ENCODE measurements at regions not wholly inside any gene's neighbourhood (a gene's known extent, or its start where the extent isn't known, plus 50 kb on each side); places are given as distances from the start of the nearest gene placed in this dataset.

DNA sequence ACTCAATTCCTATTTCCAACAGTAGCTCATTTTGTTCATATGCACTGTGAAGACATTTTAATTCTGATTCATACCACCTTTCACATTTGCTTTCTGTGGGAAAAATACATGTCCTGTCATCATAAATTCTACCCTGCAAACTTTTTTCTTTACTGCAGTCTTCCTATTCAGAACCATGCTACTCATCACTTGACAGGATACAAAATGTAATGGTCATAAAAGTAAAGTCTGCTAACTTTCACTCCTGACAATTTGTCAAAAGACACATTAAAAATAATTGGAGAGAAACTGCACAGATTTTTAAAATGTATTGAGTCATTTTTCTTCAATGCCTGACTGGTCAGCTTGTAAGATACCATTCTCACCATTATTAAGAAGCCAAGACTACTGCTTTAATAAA, 1817.1 kb downstream of the BRINP3 start:
- H3K27me3 ChIP-seq (ENCODE audit: low read depth, low read length) = no peaks in the 10 kb centered on the region
- H3K79me2 ChIP-seq (ENCODE audit: low read length) = no peaks in the 10 kb centered on the region
- H4K20me1 ChIP-seq (ENCODE audit: insufficient read depth, low read length) = no peaks in the 10 kb centered on the region
- H3K4me1 ChIP-seq (ENCODE audit: low read length) = peaks cover 8% of the 10 kb centered on the region
- H3K4me2 ChIP-seq (ENCODE audit: low read length) = no peak overlapping the region
- no peak overlapping the region for H3K4me3 ChIP-seq (ENCODE audit: low read length)
- no peak overlapping the region for H2AFZ ChIP-seq (ENCODE audit: low read depth, low read length)
- no peaks in the 10 kb centered on the region for H3K9me3 ChIP-seq (ENCODE audit: insufficient read depth, low read length)
- H3K27ac ChIP-seq (ENCODE audit: low read length) = no peak overlapping the region
- no peak for TF ChIP-seq EZH2phosphoT487 (IDR thresholded peaks at IDR 0.05; ENCODE audit: low read depth)
- TF ChIP-seq, protein P1, sequence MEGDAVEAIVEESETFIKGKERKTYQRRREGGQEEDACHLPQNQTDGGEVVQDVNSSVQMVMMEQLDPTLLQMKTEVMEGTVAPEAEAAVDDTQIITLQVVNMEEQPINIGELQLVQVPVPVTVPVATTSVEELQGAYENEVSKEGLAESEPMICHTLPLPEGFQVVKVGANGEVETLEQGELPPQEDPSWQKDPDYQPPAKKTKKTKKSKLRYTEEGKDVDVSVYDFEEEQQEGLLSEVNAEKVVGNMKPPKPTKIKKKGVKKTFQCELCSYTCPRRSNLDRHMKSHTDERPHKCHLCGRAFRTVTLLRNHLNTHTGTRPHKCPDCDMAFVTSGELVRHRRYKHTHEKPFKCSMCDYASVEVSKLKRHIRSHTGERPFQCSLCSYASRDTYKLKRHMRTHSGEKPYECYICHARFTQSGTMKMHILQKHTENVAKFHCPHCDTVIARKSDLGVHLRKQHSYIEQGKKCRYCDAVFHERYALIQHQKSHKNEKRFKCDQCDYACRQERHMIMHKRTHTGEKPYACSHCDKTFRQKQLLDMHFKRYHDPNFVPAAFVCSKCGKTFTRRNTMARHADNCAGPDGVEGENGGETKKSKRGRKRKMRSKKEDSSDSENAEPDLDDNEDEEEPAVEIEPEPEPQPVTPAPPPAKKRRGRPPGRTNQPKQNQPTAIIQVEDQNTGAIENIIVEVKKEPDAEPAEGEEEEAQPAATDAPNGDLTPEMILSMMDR (IDR thresholded peaks at IDR 0.05; ENCODE audit: low read depth, low read length) = no peak
- H3K36me3 ChIP-seq (replicated peaks; ENCODE audit: low read depth, low read length) = no peaks in the 10 kb centered on the region
- H3K9ac ChIP-seq (ENCODE audit: low read length) = no peak overlapping the region

DNA sequence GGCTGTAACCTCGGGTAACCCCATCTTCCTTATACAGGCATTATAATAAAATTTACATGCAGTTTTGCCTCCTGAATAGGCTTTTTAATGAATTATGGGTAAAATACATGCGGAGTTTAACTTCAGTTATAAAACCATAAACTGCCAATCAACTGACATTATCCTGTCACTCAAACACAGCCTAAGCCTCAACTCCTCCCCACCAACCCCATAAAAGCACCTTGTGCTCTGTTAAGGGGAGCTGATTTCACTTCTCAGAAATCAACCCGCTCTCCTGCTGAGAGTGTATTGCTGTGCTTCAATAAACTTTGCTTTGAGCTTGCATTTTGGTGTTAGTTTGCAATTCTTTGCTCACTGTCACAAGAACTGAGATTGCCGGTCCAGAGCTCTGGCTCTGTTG, 1812.2 kb downstream of the BRINP3 start:
- TF ChIP-seq, protein P1 (IDR thresholded peaks at IDR 0.05; ENCODE audit: low read depth, low read length) = no peak
- no peak for TF ChIP-seq EZH2phosphoT487 (IDR thresholded peaks at IDR 0.05; ENCODE audit: low read depth)

DNA sequence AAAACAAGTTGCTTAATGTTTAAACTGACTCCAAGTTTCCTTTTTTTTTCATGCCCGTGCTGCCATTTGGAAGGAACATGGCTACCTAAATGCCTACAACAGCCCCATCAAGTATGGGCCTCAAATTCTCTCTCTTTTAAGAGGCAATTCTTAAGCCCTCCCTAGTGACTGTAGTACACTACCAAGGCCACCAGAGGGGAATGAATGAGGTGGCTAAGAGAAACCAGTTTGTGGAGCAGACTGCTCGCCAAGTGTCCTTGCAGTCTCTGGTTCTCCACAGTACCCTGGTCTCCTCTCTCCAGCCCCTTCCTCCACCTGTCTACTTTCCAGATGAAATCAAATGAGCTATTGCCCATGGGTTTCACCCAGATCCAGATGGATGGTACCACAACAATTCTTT, 1809.6 kb downstream of the BRINP3 start:
- Histone ChIP-seq H2AFZ (ENCODE audit: low read depth, low read length) (no peak overlapping the region), H4K20me1 (ENCODE audit: insufficient read depth, low read length) (no peaks in the 10 kb centered on the region), H3K4me3 (ENCODE audit: low read length) (no peak overlapping the region), H3K9me3 (ENCODE audit: insufficient read depth, low read length) (no peaks in the 10 kb centered on the region), H3K27me3 (ENCODE audit: low read depth, low read length) (no peaks in the 10 kb centered on the region), H3K4me2 (ENCODE audit: low read length) (no peak overlapping the region), H3K27ac (ENCODE audit: low read length) (no peak overlapping the region), H3K79me2 (ENCODE audit: low read length) (no peaks in the 10 kb centered on the region), H3K4me1 (ENCODE audit: low read length) (peaks cover 18% of the 10 kb centered on the region), H3K36me3 (replicated peaks; ENCODE audit: low read depth, low read length) (no peaks in the 10 kb centered on the region), H3K9ac (ENCODE audit: low read length) (no peak overlapping the region)
- TF ChIP-seq, protein P1 (IDR thresholded peaks at IDR 0.05; ENCODE audit: low read depth, low read length) = no peak
- TF ChIP-seq EZH2phosphoT487 (IDR thresholded peaks at IDR 0.05; ENCODE audit: low read depth) = no peak

More for the DNA sequence above, 1812.2 kb downstream of the BRINP3 start:
- peak overlapping the region; percentile 69 for H3K27ac ChIP-seq (ENCODE audit: low read length)
- no peaks in the 10 kb centered on the region for H3K36me3 ChIP-seq (replicated peaks; ENCODE audit: low read depth, low read length)
- no peaks in the 10 kb centered on the region for H4K20me1 ChIP-seq (ENCODE audit: insufficient read depth, low read length)
- peaks cover 18% of the 10 kb centered on the region for H3K4me1 ChIP-seq (ENCODE audit: low read length)
- H3K79me2 ChIP-seq (ENCODE audit: low read length) = no peaks in the 10 kb centered on the region
- H3K4me2 ChIP-seq (ENCODE audit: low read length) = peak overlapping the region; percentile 52
- no peaks in the 10 kb centered on the region for H3K9me3 ChIP-seq (ENCODE audit: insufficient read depth, low read length)
- no peaks in the 10 kb centered on the region for H3K27me3 ChIP-seq (ENCODE audit: low read depth, low read length)
- H3K4me3 ChIP-seq (ENCODE audit: low read length) = peak overlapping the region; percentile 49
- H2AFZ ChIP-seq (ENCODE audit: low read depth, low read length) = peak overlapping the region; percentile 55
- 0 out of 2 replicates have a peak overlapping the region, but pooled peaks have one; percentile 1 for H3K9ac ChIP-seq (ENCODE audit: low read length)

DNA sequence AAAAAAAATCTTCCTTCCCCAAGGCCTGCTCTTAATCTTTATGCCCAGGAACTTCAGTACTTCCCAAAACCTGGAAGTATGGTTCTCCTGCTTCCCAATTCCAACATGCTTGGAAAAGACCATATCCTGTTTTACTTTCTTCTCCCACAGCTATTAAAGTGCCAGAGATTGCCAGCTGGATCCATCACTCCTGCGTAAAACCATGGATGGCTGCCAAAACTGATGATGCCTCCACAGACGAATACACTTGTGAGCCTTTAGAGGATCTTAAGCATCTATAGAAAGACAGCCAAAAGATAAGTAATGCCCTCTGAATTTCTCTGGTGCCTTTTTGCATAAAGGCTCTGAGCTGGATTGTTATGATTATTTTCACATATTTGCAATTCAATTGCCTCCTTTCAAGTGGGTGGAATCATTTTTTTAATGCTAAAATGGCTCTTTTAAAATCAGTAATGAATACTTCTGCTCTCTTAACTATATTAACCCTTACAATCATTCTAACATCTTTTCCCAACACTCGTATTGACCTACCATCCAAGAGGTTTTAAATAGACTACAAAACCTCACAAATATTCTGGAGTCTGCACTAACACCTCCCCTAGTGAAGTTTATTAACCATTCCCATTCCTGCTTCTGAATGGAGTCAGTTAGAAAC, 1807.8 kb downstream of the BRINP3 start:
- Histone ChIP-seq H3K27ac (ENCODE audit: low read length) (no peak overlapping the region), H3K9ac (ENCODE audit: low read length) (no peak overlapping the region), H3K36me3 (replicated peaks; ENCODE audit: low read depth, low read length) (no peaks in the 10 kb centered on the region), H3K4me2 (ENCODE audit: low read length) (no peak overlapping the region), H2AFZ (ENCODE audit: low read depth, low read length) (no peak overlapping the region), H3K27me3 (ENCODE audit: low read depth, low read length) (no peaks in the 10 kb centered on the region), H3K9me3 (ENCODE audit: insufficient read depth, low read length) (no peaks in the 10 kb centered on the region), H3K79me2 (ENCODE audit: low read length) (no peaks in the 10 kb centered on the region), H3K4me3 (ENCODE audit: low read length) (no peak overlapping the region), H4K20me1 (ENCODE audit: insufficient read depth, low read length) (no peaks in the 10 kb centered on the region), H3K4me1 (ENCODE audit: low read length) (peaks cover 17% of the 10 kb centered on the region)
- TF ChIP-seq, protein P1 (IDR thresholded peaks at IDR 0.05; ENCODE audit: low read depth, low read length) = no peak
- TF ChIP-seq EZH2phosphoT487 (IDR thresholded peaks at IDR 0.05; ENCODE audit: low read depth) = no peak

Data from OCI-LY3 (cell line).